Mucosa of descending colon (tissue), 3 donors: ENCODE measurements at regions not wholly inside any gene's neighbourhood (a gene's known extent, or its start where the extent isn't known, plus 50 kb on each side); places are given as distances from the start of the nearest gene placed in this dataset.

ENCODE experiments used
- ATAC-seq: fragments of 200-7000 bp; cut with Tn5 transposase; one replicate; pipeline ENCODE4 v1.9.1; 2020; ENCODE audit warnings: mild to moderate bottlenecking, moderate library complexity
- DNase-seq, 3 donors: peaks; one replicate each; pipeline ENCODE4 v3.0.0-alpha.2; 2020
- H3K36me3 ChIP-seq: fragments of 200-600 bp; one replicate; pipeline ENCODE4 v1.8.0; 2021; ENCODE audit warnings: low read depth, mild to moderate bottlenecking
- H3K4me1 ChIP-seq: fragments of 200-600 bp; one replicate; pipeline ENCODE4 v1.8.0; 2021; ENCODE audit warnings: low read depth, mild to moderate bottlenecking
- H3K4me3 ChIP-seq: fragments of 200-600 bp; one replicate; pipeline ENCODE4 v1.8.0; 2021; ENCODE audit warnings: mild to moderate bottlenecking
- H3K9me3 ChIP-seq: fragments of 200-600 bp; one replicate; pipeline ENCODE4 v1.8.0; 2021; ENCODE audit warnings: mild to moderate bottlenecking
- CTCF ChIP-seq: fragments of 200-600 bp; IDR thresholded peaks from one replicate; pipeline ENCODE4 v1.8.0; 2022; ENCODE audit warnings: antibody characterized with exemption, mild to moderate bottlenecking
- intact Hi-C, 2 donors: fragments of 100-400 bp; cut with DNase I in 1 of 2; cut with micrococcal nuclease in 1 of 2; formaldehyde crosslinking; loops; one replicate each; pipeline versions ENCODE4 v1.11.0 to v1.11.1; 2022; cut with DNase I, micrococcal nuclease
- donor health status: DM: no; HTN: no; CAD: no; lungs with moderate emphysema.
- donor health status: DM: no; HTN: no; CAD: no.
- donor health status: DM: no; HTN: yes; CAD: no.

- ATAC-seq (no peak), DNase-seq (no peak)
- TF ChIP-seq CTCF: no peak
- no peaks in the 10 kb centered on the region for H3K4me1 ChIP-seq
- H3K9me3 ChIP-seq: peaks cover 6% of the 10 kb centered on the region
- H3K36me3 ChIP-seq: no peaks in the 10 kb centered on the region
- H3K4me3 ChIP-seq: no peak overlapping the region
- intact Hi-C loops: no loop called here
Observed at GRCh38 chr10:42883993-42884983, 101.7 kb downstream of the BMS1 start.

DNA sequence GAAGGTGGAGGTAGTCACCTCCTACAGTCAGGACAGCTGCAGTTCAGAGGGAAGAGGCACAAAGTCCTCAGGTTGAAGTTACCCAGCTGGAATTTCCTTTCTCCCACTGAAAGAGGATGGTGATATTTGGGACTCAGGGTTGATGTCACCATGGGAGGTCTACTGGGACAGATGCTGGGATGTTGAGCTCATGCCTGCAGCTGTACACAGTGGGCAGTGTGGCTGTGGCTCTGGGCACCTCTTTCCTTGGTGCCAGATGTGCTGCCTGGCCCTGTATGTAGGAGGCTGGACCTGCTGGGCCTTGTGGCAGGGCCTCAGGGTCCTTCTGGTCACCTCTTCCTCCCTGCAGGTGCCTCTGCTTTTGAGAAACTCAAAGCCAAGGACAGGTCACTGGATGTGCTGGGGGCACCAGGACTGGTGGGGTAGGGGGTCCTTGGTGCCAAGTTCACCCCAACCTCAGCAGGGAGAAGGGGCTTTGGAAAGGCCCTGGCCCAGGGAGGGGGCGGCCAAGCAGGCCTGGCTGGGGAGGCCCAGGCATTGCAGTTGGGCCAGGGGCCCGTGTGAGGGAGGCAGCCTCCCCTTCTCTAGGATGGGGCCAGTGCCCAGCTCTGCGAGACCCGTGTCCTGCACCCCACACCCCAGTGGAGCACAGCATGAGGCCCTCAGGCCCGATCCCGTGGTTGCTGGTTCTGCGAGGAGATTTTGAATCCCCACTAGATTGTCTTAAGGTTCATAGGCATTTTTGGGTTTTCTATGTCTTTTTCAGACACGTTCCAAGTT lies 103.1 kb downstream of the BMS1 start:
- ATAC-seq: no peak

DNA sequence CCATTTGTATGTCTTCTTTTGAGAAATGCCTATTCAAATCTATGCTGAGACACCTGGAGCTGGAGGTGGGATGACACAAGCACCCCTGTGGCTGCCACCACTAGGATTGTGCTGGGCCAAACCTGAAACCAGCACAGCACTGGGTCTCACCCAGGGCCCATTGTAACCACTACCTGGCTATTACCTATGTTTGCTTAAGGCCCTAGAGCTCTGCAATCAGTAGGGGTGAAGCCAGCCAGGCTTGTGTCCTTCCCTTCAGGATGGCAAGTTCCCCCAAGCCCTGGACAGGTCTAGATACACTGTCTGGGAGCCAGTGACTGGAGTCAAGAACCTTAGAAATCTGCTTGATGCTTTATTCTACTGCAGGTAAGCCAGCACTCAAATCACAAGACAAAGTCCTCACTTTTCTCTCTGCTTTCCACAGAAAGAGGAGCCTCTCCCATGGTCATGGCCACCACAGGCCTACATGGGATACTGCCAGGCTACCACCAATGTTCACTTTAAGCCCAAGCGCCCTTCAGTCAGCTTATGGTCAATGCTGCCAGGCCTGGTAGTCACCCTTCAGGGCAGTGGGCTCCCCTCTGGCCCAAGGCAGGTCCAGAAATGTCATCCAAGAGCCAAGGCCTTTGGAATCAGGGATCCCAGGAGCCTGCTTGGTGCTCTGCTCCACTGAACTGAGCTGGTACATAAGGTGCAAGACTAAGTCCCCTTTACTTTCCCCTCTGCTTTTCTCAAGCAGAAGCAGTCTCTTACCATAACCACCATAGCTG lies 105.3 kb downstream of the BMS1 start:
- ATAC-seq (no peak), DNase-seq (no peak)
- intact Hi-C loops: no loop called here
- TF ChIP-seq CTCF: no peak
- Histone ChIP-seq H3K36me3 (no peaks in the 10 kb centered on the region), H3K4me3 (no peak overlapping the region), H3K4me1 (no peaks in the 10 kb centered on the region), H3K9me3 (no peaks in the 10 kb centered on the region)

More for the DNA sequence above, 103.1 kb downstream of the BMS1 start:
- no peaks in the 10 kb centered on the region for H3K36me3 ChIP-seq
- no peak for TF ChIP-seq CTCF
- H3K9me3 ChIP-seq: peaks cover 6% of the 10 kb centered on the region
- no peak overlapping the region for H3K4me3 ChIP-seq
- H3K4me1 ChIP-seq: no peaks in the 10 kb centered on the region
- intact Hi-C loops: no loop called here
- DNase-seq: no peak

GRCh38 chr10:42888504-42889095 lies 106.0 kb downstream of the BMS1 start:
- no peaks in the 10 kb centered on the region for H3K9me3 ChIP-seq
- DNase-seq (no peak), ATAC-seq (no peak)
- H3K36me3 ChIP-seq: no peaks in the 10 kb centered on the region
- H3K4me1 ChIP-seq: no peaks in the 10 kb centered on the region
- intact Hi-C loops: no loop called here
- TF ChIP-seq CTCF: no peak
- H3K4me3 ChIP-seq: no peak overlapping the region

DNA sequence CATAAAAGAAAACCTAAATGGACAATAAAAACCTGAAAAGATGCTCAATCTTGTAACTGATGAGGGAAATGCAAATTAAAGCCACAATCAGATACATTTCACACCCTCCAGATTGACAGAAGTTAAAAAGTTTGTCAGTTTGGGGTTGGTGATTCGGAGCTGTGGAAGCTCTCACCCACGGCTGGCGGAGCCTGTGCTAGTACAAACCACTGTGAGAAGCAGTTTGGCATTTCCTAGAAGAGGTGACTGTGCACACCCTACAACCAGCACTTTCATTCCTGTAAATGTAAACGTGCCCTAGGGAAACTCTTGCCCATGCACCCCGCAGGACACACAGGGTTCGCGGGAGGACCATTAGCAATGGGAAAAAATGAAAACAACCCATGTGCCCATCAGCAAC lies 114.1 kb downstream of the BMS1 start:
- no peaks in the 10 kb centered on the region for H3K36me3 ChIP-seq
- no peaks in the 10 kb centered on the region for H3K9me3 ChIP-seq
- no peak overlapping the region for H3K4me3 ChIP-seq
- DNase-seq: no peak
- H3K4me1 ChIP-seq: no peaks in the 10 kb centered on the region
- TF ChIP-seq CTCF: no peak
- intact Hi-C loops: no loop called here
- no peak for ATAC-seq
